GM23338 (cell line): ENCODE measurements at regions not wholly inside any gene's neighbourhood (a gene's known extent, or its start where the extent isn't known, plus 50 kb on each side); places are given as distances from the start of the nearest gene placed in this dataset.

ENCODE experiments used
- ATAC-seq: fragments of 200-7000 bp; cut with Tn5 transposase; 3 replicates; pipeline ENCODE4 v1.9.1; 2020
- DNase-seq: peaks from one replicate; pipeline ENCODE4 v3.0.0-alpha.2; 2015; ENCODE audit warnings: low spot score
- H2AFZ ChIP-seq: fragments of 200-600 bp; sonication (generic); 2 replicates; pipeline ENCODE4 v1.8.0; 2016; ENCODE audit warnings: antibody characterized with exemption, mild to moderate bottlenecking, moderate library complexity
- H3F3A ChIP-seq: fragments of 200-600 bp; sonication (generic); replicated peaks from 2 replicates; pipeline ENCODE4 v1.8.0; 2017; ENCODE audit warnings: antibody characterized with exemption, mixed run types, low read depth
- H3K27ac ChIP-seq: fragments of 200-600 bp; sonication (generic); 2 replicates; pipeline ENCODE4 v1.6.1; 2016; ENCODE audit warnings: low read depth
- H3K27me3 ChIP-seq: fragments of 200-600 bp; sonication (generic); 2 replicates; pipeline ENCODE4 v1.8.0; 2016; ENCODE audit warnings: mild to moderate bottlenecking, mixed run types, moderate library complexity; ENCODE audit not compliant: insufficient read depth
- H3K36me3 ChIP-seq: fragments of 200-600 bp; sonication (generic); 2 replicates; pipeline ENCODE4 v1.8.0; 2016; ENCODE audit warnings: mild to moderate bottlenecking; ENCODE audit not compliant: insufficient read depth
- H3K4me1 ChIP-seq: fragments of 200-600 bp; sonication (generic); 2 replicates; pipeline ENCODE4 v1.8.0; 2016; ENCODE audit warnings: mild to moderate bottlenecking, moderate library complexity; ENCODE audit not compliant: insufficient read depth
- H3K4me2 ChIP-seq: fragments of 200-600 bp; sonication (generic); 2 replicates; pipeline ENCODE4 v1.7.1; 2017; ENCODE audit warnings: mixed run types
- H3K4me3 ChIP-seq: fragments of 200-600 bp; sonication (generic); 2 replicates; pipeline ENCODE4 v1.6.1; 2016; ENCODE audit warnings: mixed run types
- H3K79me2 ChIP-seq: fragments of 200-600 bp; sonication (generic); replicated peaks from 2 replicates; pipeline ENCODE4 v1.8.0; 2017; ENCODE audit warnings: mild to moderate bottlenecking; ENCODE audit not compliant: insufficient read depth
- H3K9me2 ChIP-seq: fragments of 200-600 bp; sonication (generic); 2 replicates; pipeline ENCODE4 v1.8.0; 2017; ENCODE audit not compliant: insufficient read depth
- H4K20me1 ChIP-seq: fragments of 200-600 bp; sonication (generic); replicated peaks from 2 replicates; pipeline ENCODE4 v1.8.0; 2017; ENCODE audit warnings: mild to moderate bottlenecking; ENCODE audit not compliant: insufficient read depth
- H3K27ac Mint-ChIP-seq: 2 replicates; pipeline ENCODE4 v1.8.0; 2020; ENCODE audit warnings: inconsistent platforms, mild to moderate bottlenecking, moderate library complexity, mixed read lengths
- H3K27me3 Mint-ChIP-seq: 3 replicates; pipeline ENCODE4 v1.8.0; 2022; ENCODE audit warnings: low read depth, mild to moderate bottlenecking, moderate library complexity, mixed read lengths, inconsistent platforms; ENCODE audit not compliant: insufficient read depth, poor library complexity
- H3K36me3 Mint-ChIP-seq: 3 replicates; pipeline ENCODE4 v1.8.0; 2021; ENCODE audit warnings: low read depth, mild to moderate bottlenecking, inconsistent platforms, moderate library complexity, mixed read lengths
- H3K4me1 Mint-ChIP-seq: 3 replicates; pipeline ENCODE4 v1.8.0; 2020; ENCODE audit warnings: mild to moderate bottlenecking, inconsistent platforms, mixed read lengths
- H3K4me3 Mint-ChIP-seq: 3 replicates; pipeline ENCODE4 v1.8.0; 2021; ENCODE audit warnings: moderate library complexity, mild to moderate bottlenecking, inconsistent platforms, mixed read lengths
- H3K9me3 Mint-ChIP-seq: 3 replicates; pipeline ENCODE4 v1.8.0; 2020; ENCODE audit warnings: moderate library complexity, mild to moderate bottlenecking, inconsistent platforms, mixed read lengths
- CREB1 ChIP-seq: fragments of 250-450 bp; sonication (Bioruptor Pico); IDR thresholded peaks from 2 replicates; pipeline ENCODE4 v1.5.0; 2020; ENCODE audit warnings: low read depth, mild to moderate bottlenecking, moderate library complexity
- EZH2 ChIP-seq: fragments of 200-600 bp; sonication (generic); IDR thresholded peaks from one replicate; pipeline ENCODE4 v1.8.0; 2017; ENCODE audit warnings: antibody characterized with exemption, mild to moderate bottlenecking, low read depth; ENCODE audit not compliant: unreplicated experiment
- EZH2phosphoT487 ChIP-seq: fragments of 200-600 bp; sonication (generic); IDR thresholded peaks from one replicate; pipeline ENCODE4 v1.8.1; 2018; ENCODE audit warnings: antibody characterized with exemption; ENCODE audit not compliant: unreplicated experiment
- JUNB ChIP-seq: IDR thresholded peaks from one replicate; pipeline ENCODE4 v1.6.1; 2016; ENCODE audit warnings: antibody characterized with exemption; ENCODE audit not compliant: unreplicated experiment
- NANOG ChIP-seq: IDR thresholded peaks from 2 replicates; pipeline ENCODE4 v1.6.1; 2016; ENCODE audit warnings: antibody characterized with exemption, borderline replicate concordance
- POLR2AphosphoS5 ChIP-seq: IDR thresholded peaks from 2 replicates; pipeline ENCODE4 v1.6.1; 2016; ENCODE audit warnings: antibody characterized with exemption, low read depth
- ZNF114 ChIP-seq: fragments of 250-450 bp; sonication (Bioruptor Pico); IDR thresholded peaks from 2 replicates; pipeline ENCODE4 v1.5.0; 2020; ENCODE audit warnings: mild to moderate bottlenecking, moderate library complexity
- ZNF331 ChIP-seq: fragments of 250-450 bp; sonication (Bioruptor Pico); IDR thresholded peaks from 2 replicates; pipeline ENCODE4 v1.5.0; 2020; ENCODE audit warnings: low read depth, mild to moderate bottlenecking, moderate library complexity
- TF ChIP-seq, protein P1 (sequence below): IDR thresholded peaks from one replicate; pipeline ENCODE4 v1.6.1; 2018; ENCODE audit warnings: antibody characterized with exemption; ENCODE audit not compliant: unreplicated experiment
- TF ChIP-seq, protein P2 (sequence below), 2 experiments: fragments of 200-600 bp in 1 of 2; sonication (generic) in 1 of 2; conservative IDR thresholded peaks; 2 replicates each; pipeline versions ENCODE4 v1.5.1 to v1.6.1; 2016 to 2017; ENCODE audit warnings: antibody characterized with exemption in 2 of 2, low read depth in 2 of 2, mild to moderate bottlenecking in 2 of 2, moderate library complexity in 1 of 2
- TF ChIP-seq, protein P3 (sequence below): IDR thresholded peaks from 2 replicates; pipeline ENCODE4 v1.6.1; 2016; ENCODE audit warnings: antibody characterized with exemption
- TF ChIP-seq, protein P4 (sequence below): fragments of 250-450 bp; sonication (Bioruptor Pico); IDR thresholded peaks from 2 replicates; pipeline ENCODE4 v1.5.0; 2020; ENCODE audit warnings: mild to moderate bottlenecking, moderate library complexity

DNA sequence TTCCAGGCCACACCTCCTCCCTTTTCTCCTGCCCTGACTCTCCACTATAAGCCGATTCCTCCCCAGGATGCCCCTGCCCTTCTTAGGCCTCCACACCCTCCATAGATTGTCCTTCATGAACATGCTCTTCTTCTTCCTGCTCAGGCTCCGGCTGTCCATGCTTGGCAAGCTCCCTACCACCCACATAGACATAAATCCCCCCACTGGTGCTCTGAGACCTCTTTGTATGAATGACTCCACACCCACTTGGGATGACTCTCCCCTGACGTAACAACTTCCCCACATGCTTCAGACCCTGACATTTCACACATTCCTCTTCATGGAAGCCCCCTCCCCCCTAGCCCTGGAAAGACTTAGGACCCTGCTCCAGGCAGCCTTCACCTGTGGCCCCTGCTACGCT, 542.5 kb upstream of the LARGE1 start:
- H3K4me1 ChIP-seq: no peaks in the 10 kb centered on the region
- no peaks in the 10 kb centered on the region for H3F3A ChIP-seq
- no peak overlapping the region for H3K4me2 ChIP-seq
- Mint-ChIP-seq H3K27ac (no peak overlapping the region), H3K27me3 (no peaks in the 10 kb centered on the region), H3K4me3 (no peak overlapping the region), H3K9me3 (peaks cover 70% of the 10 kb centered on the region), H3K36me3 (no peaks in the 10 kb centered on the region), H3K4me1 (no peaks in the 10 kb centered on the region)
- no peaks in the 10 kb centered on the region for H3K79me2 ChIP-seq
- no peak for TF ChIP-seq JUNB
- TF ChIP-seq ZNF331: no peak
- no peak for TF ChIP-seq POLR2AphosphoS5
- TF ChIP-seq CREB1 (CRISPR knock-in tag): no peak
- no peak for TF ChIP-seq ZNF114 (CRISPR knock-in tag)
- TF ChIP-seq, protein P1, sequence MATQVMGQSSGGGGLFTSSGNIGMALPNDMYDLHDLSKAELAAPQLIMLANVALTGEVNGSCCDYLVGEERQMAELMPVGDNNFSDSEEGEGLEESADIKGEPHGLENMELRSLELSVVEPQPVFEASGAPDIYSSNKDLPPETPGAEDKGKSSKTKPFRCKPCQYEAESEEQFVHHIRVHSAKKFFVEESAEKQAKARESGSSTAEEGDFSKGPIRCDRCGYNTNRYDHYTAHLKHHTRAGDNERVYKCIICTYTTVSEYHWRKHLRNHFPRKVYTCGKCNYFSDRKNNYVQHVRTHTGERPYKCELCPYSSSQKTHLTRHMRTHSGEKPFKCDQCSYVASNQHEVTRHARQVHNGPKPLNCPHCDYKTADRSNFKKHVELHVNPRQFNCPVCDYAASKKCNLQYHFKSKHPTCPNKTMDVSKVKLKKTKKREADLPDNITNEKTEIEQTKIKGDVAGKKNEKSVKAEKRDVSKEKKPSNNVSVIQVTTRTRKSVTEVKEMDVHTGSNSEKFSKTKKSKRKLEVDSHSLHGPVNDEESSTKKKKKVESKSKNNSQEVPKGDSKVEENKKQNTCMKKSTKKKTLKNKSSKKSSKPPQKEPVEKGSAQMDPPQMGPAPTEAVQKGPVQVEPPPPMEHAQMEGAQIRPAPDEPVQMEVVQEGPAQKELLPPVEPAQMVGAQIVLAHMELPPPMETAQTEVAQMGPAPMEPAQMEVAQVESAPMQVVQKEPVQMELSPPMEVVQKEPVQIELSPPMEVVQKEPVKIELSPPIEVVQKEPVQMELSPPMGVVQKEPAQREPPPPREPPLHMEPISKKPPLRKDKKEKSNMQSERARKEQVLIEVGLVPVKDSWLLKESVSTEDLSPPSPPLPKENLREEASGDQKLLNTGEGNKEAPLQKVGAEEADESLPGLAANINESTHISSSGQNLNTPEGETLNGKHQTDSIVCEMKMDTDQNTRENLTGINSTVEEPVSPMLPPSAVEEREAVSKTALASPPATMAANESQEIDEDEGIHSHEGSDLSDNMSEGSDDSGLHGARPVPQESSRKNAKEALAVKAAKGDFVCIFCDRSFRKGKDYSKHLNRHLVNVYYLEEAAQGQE: no peak
- TF ChIP-seq, protein P2, sequence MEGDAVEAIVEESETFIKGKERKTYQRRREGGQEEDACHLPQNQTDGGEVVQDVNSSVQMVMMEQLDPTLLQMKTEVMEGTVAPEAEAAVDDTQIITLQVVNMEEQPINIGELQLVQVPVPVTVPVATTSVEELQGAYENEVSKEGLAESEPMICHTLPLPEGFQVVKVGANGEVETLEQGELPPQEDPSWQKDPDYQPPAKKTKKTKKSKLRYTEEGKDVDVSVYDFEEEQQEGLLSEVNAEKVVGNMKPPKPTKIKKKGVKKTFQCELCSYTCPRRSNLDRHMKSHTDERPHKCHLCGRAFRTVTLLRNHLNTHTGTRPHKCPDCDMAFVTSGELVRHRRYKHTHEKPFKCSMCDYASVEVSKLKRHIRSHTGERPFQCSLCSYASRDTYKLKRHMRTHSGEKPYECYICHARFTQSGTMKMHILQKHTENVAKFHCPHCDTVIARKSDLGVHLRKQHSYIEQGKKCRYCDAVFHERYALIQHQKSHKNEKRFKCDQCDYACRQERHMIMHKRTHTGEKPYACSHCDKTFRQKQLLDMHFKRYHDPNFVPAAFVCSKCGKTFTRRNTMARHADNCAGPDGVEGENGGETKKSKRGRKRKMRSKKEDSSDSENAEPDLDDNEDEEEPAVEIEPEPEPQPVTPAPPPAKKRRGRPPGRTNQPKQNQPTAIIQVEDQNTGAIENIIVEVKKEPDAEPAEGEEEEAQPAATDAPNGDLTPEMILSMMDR (conservative IDR thresholded peaks at IDR 0.05; ENCODE audit: low read depth in 2 of 2): no peak
- no peak for TF ChIP-seq EZH2phosphoT487
- TF ChIP-seq, protein P3, sequence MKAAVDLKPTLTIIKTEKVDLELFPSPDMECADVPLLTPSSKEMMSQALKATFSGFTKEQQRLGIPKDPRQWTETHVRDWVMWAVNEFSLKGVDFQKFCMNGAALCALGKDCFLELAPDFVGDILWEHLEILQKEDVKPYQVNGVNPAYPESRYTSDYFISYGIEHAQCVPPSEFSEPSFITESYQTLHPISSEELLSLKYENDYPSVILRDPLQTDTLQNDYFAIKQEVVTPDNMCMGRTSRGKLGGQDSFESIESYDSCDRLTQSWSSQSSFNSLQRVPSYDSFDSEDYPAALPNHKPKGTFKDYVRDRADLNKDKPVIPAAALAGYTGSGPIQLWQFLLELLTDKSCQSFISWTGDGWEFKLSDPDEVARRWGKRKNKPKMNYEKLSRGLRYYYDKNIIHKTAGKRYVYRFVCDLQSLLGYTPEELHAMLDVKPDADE: no peak
- no peak for TF ChIP-seq NANOG
- no peak for TF ChIP-seq EZH2
- TF ChIP-seq, protein P4, sequence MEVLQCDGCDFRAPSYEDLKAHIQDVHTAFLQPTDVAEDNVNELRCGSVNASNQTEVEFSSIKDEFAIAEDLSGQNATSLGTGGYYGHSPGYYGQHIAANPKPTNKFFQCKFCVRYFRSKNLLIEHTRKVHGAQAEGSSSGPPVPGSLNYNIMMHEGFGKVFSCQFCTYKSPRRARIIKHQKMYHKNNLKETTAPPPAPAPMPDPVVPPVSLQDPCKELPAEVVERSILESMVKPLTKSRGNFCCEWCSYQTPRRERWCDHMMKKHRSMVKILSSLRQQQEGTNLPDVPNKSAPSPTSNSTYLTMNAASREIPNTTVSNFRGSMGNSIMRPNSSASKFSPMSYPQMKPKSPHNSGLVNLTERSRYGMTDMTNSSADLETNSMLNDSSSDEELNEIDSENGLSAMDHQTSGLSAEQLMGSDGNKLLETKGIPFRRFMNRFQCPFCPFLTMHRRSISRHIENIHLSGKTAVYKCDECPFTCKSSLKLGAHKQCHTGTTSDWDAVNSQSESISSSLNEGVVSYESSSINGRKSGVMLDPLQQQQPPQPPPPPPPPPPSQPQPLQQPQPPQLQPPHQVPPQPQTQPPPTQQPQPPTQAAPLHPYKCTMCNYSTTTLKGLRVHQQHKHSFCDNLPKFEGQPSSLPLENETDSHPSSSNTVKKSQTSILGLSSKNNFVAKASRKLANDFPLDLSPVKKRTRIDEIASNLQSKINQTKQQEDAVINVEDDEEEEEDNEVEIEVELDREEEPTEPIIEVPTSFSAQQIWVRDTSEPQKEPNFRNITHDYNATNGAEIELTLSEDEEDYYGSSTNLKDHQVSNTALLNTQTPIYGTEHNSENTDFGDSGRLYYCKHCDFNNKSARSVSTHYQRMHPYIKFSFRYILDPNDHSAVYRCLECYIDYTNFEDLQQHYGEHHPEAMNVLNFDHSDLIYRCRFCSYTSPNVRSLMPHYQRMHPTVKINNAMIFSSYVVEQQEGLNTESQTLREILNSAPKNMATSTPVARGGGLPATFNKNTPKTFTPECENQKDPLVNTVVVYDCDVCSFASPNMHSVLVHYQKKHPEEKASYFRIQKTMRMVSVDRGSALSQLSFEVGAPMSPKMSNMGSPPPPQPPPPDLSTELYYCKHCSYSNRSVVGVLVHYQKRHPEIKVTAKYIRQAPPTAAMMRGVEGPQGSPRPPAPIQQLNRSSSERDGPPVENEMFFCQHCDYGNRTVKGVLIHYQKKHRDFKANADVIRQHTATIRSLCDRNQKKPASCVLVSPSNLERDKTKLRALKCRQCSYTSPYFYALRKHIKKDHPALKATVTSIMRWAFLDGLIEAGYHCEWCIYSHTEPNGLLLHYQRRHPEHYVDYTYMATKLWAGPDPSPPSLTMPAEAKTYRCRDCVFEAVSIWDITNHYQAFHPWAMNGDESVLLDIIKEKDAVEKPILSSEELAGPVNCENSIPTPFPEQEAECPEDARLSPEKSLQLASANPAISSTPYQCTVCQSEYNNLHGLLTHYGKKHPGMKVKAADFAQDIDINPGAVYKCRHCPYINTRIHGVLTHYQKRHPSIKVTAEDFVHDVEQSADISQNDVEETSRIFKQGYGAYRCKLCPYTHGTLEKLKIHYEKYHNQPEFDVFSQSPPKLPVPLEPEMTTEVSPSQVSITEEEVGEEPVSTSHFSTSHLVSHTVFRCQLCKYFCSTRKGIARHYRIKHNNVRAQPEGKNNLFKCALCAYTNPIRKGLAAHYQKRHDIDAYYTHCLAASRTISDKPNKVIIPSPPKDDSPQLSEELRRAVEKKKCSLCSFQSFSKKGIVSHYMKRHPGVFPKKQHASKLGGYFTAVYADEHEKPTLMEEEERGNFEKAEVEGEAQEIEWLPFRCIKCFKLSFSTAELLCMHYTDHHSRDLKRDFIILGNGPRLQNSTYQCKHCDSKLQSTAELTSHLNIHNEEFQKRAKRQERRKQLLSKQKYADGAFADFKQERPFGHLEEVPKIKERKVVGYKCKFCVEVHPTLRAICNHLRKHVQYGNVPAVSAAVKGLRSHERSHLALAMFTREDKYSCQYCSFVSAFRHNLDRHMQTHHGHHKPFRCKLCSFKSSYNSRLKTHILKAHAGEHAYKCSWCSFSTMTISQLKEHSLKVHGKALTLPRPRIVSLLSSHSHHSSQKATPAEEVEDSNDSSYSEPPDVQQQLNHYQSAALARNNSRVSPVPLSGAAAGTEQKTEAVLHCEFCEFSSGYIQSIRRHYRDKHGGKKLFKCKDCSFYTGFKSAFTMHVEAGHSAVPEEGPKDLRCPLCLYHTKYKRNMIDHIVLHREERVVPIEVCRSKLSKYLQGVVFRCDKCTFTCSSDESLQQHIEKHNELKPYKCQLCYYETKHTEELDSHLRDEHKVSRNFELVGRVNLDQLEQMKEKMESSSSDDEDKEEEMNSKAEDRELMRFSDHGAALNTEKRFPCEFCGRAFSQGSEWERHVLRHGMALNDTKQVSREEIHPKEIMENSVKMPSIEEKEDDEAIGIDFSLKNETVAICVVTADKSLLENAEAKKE (CRISPR knock-in tag): no peak
- DNase-seq (no peak), ATAC-seq (no peak)
- H3K27me3 ChIP-seq: no peaks in the 10 kb centered on the region
- H3K9me2 ChIP-seq: no peaks in the 10 kb centered on the region
- H2AFZ ChIP-seq: no peak overlapping the region
- no peaks in the 10 kb centered on the region for H3K36me3 ChIP-seq
- no peak overlapping the region for H3K27ac ChIP-seq
- H3K4me3 ChIP-seq: no peak overlapping the region
- no peaks in the 10 kb centered on the region for H4K20me1 ChIP-seq
